GM13977 (cell line): ENCODE measurements at regions not wholly inside any gene's neighbourhood (a gene's known extent, or its start where the extent isn't known, plus 50 kb on each side); places are given as distances from the start of the nearest gene placed in this dataset.

ENCODE experiments used
- DNase-seq: peaks from one replicate; pipeline ENCODE4 v3.0.0; 2012; ENCODE audit warnings: low spot score
- in situ Hi-C: fragments of 300-500 bp; cut with MboI; formaldehyde crosslinking; loops from one replicate; pipeline ENCODE4 v1.12.0; 2022; ENCODE audit warnings: low sequenced_read_pairs, low pct_unique_long_range_greater_than_20kb, mixed read lengths, inconsistent platforms; ENCODE audit not compliant: unreplicated experiment
- TF ChIP-seq, protein P1 (sequence below): IDR thresholded peaks from 2 replicates; pipeline ENCODE4 v1.5.1; 2012; ENCODE audit warnings: mild to moderate bottlenecking, control low read depth; ENCODE audit not compliant: insufficient read depth; ENCODE audit errors: extremely low read depth, missing control alignments

DNA sequence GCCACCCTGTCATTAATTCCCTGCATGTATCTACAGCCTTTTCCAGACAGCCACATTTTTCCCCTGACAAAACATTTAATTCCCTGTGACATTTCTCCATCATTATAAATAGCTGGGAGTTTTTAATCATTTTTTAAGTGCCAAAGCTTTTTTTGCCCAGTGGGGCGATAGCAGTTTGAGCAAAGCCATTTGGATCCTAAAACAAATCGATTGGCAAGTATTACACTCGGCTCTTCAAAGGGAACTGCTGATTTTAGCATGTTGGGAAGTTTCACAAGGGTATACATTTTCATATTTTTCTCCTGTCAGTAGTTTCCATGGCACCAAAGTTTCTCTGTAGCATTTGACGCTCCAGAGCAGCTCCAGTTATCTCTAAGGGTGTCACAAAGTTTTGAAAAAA is 210.8 kb downstream of the HIPK3 start:
- no peak for DNase-seq
- in situ Hi-C loops = no loop called here
- TF ChIP-seq, protein P1, sequence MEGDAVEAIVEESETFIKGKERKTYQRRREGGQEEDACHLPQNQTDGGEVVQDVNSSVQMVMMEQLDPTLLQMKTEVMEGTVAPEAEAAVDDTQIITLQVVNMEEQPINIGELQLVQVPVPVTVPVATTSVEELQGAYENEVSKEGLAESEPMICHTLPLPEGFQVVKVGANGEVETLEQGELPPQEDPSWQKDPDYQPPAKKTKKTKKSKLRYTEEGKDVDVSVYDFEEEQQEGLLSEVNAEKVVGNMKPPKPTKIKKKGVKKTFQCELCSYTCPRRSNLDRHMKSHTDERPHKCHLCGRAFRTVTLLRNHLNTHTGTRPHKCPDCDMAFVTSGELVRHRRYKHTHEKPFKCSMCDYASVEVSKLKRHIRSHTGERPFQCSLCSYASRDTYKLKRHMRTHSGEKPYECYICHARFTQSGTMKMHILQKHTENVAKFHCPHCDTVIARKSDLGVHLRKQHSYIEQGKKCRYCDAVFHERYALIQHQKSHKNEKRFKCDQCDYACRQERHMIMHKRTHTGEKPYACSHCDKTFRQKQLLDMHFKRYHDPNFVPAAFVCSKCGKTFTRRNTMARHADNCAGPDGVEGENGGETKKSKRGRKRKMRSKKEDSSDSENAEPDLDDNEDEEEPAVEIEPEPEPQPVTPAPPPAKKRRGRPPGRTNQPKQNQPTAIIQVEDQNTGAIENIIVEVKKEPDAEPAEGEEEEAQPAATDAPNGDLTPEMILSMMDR = no peak

DNA sequence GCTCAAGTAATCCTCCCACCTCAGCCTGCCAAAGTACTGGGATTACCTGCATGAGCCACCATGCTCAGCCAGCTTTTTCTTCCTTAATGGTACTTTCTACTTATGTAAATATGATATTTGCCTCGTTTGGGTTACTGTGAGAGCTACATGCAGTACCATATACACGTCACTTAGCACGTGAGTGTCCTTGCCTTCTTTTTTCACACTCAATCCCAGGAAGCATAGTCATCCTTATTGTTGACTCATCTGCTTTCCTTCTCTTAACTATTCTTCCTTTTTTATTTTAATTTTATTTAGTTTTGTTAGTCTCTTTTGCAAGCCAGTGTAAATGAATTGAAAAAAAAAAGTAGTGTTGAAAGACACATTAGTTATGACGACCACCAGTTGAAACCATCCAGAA is 205.9 kb downstream of the HIPK3 start:
- no peak for DNase-seq
- in situ Hi-C loops = no loop called here
- TF ChIP-seq, protein P1 = no peak

DNA sequence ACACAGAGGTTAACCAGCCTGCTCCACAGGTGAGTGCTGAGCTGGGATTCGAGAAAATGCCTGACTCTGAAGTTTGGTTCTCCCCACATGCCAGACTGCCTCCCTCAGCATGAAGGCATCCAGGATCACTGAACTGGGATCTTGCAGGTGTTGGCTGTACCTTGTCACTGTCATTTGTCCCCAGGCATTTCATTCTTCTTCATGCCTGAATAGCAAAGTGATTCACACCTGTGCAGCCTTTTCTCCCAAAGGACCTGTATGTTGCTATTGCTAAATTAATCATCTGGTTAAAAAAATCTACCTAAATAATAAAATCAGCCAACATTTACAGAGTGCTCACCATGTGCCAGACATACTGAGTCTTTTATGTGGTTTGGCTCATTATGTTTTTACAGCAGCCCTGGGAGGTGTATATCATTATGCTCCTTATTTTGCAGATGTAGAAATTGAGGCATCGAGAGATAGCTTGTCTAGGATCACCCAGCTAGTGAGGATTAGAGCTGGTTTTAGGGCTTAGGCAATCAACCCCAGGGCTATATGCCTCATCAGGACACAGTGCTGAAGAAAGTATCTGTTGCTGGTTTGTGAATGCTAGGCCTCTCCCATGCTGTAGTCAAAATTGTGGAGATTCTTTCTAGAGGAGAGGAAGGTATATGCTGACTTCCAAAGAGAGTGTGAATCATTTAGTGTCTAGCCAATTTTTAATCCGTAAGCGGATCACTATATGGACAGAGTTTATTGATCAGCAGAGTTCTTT is 204.4 kb downstream of the HIPK3 start:
- DNase-seq = no peak
- TF ChIP-seq, protein P1 = no peak
- in situ Hi-C loops = no loop called here

DNA sequence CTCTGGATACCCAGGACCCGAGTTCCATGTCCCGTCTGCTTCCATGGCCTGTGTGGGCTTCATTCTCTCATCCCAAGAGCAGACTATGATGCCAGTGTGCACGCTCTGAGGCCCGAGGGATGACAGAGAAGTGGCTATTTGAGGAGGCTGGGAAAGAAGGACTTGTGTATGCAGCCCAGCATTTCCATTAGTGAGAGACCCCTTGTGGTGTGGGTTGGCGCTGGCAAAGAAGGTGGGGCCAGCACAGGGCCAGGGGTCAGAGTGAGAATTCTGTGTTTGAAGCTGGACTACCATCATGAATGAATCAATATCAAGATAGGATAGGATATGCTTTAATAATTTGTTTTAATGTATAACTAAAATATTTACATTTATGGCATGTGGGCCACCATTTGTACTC is 200.8 kb downstream of the HIPK3 start:
- TF ChIP-seq, protein P1 = no peak
- in situ Hi-C loops = no loop called here
- DNase-seq = no peak

DNA sequence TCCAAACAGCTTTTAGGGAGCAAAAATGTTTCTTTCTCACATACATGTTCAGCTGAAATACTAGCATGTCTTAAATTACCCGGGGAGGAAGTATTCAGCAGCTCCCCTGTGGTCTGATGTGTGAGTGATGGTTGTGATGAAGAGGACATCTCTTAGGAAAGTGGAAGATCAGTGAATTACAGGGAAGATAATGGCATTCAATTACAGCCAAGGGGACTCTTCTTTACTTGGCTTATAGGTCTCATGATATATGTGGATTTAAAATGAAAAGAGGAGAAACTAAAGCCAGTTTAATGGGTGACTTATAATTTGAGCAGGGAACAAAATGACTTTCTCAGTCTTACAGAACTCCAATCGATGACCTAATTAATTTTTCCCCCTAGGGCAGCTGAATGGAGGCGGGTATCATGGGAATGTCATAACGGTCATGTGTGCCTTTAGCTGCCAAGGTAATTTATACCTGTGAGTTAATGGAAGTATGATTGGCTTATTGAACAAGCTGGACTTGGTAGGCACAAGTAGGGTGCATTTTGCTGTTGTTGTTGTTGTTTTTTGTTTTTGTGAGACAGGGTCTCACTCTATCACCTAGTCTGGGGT is 198.8 kb downstream of the HIPK3 start:
- TF ChIP-seq, protein P1 = no peak
- in situ Hi-C loops = no loop called here
- no peak for DNase-seq

DNA sequence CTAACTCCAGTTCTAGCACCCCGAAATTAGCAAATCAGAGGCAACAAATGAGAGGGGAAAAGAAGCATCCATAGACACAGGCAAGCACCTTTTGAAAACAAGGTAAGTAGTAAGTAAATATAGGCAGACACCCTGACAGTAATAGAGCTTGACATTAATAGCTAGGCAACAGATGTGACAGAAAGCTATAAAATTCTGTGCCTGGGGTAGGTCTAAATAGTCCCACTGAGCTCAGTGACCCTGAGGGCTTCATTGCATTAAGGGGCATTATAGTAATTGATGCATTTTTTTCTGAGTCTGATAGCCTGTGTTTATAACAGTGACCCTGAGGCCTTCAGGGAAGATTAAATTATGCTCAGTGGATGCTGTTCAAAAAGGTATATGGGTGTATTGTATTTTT is 197.1 kb downstream of the HIPK3 start:
- TF ChIP-seq, protein P1 = no peak
- no peak for DNase-seq
- in situ Hi-C loops = no loop called here
